Suppressor macrophage treated with lipopolysaccharide for 4 hours (primary cell): ENCODE measurements at regions not wholly inside any gene's neighbourhood (a gene's known extent, or its start where the extent isn't known, plus 50 kb on each side); places are given as distances from the start of the nearest gene placed in this dataset.
"Not testable (repeated sequence)": the region's sequence is repeated elsewhere in the genome, so short reads cannot be mapped to it uniquely, and the experiment has no call there.

Experiments
- DNase-seq: peaks from one replicate; pipeline ENCODE4 v3.0.0-alpha.2; 2020

GRCh38 chr5:1651250-1651649, 127.5 kb upstream of the LPCAT1 start:
- DNase-seq = no peak

GRCh38 chr5:1649554-1649953, 125.8 kb upstream of the LPCAT1 start:
- DNase-seq = no peak

GRCh38 chr5:1648806-1649205, 125.0 kb upstream of the LPCAT1 start:
- DNase-seq = no peak

- DNase-seq = no peak
Observed at GRCh38 chr5:1647580-1647979, 123.8 kb upstream of the LPCAT1 start.

GRCh38 chr5:1644810-1645571, 121.2 kb upstream of the LPCAT1 start:
- peak; percentile 89 for DNase-seq

- not testable (repeated sequence) for DNase-seq
Observed at GRCh38 chr5:1644393-1644809, 120.6 kb upstream of the LPCAT1 start.

GRCh38 chr5:1643651-1644392, 120.1 kb upstream of the LPCAT1 start:
- DNase-seq = no peak

GRCh38 chr5:1642621-1643061, 118.9 kb upstream of the LPCAT1 start:
- DNase-seq = no peak

- DNase-seq = no peak
Observed at GRCh38 chr5:1642221-1642620, 118.5 kb upstream of the LPCAT1 start.

GRCh38 chr5:1641560-1642166, 117.9 kb upstream of the LPCAT1 start:
- peak; percentile 89 for DNase-seq

GRCh38 chr5:1641041-1641440, 117.3 kb upstream of the LPCAT1 start:
- no peak for DNase-seq

GRCh38 chr5:1640421-1640881, 116.7 kb upstream of the LPCAT1 start:
- no peak for DNase-seq

- DNase-seq = no peak
Observed at GRCh38 chr5:1639757-1640156, 116.0 kb upstream of the LPCAT1 start.

GRCh38 chr5:1638658-1639400, 115.1 kb upstream of the LPCAT1 start:
- no peak for DNase-seq

- no peak for DNase-seq
Observed at GRCh38 chr5:1637639-1638481, 114.1 kb upstream of the LPCAT1 start.

GRCh38 chr5:1636981-1637638, 113.3 kb upstream of the LPCAT1 start:
- no peak for DNase-seq

GRCh38 chr5:1636208-1636770, 112.5 kb upstream of the LPCAT1 start:
- DNase-seq = not testable (repeated sequence)

GRCh38 chr5:1635477-1635876, 111.7 kb upstream of the LPCAT1 start:
- DNase-seq = not testable (repeated sequence)

GRCh38 chr5:1634337-1634661, 110.5 kb upstream of the LPCAT1 start:
- no peak for DNase-seq

GRCh38 chr5:1633605-1634336, 110.0 kb upstream of the LPCAT1 start:
- DNase-seq = peak; percentile 81
